GM21515 (cell line): ENCODE measurements at regions not wholly inside any gene's neighbourhood (a gene's known extent, or its start where the extent isn't known, plus 50 kb on each side); places are given as distances from the start of the nearest gene placed in this dataset.
"Not testable (repeated sequence)": the region's sequence is repeated elsewhere in the genome, so short reads cannot be mapped to it uniquely, and the experiment has no call there.

Source experiments
- ATAC-seq: cut with Tn5 transposase; IDR thresholded peaks from one replicate; pipeline ENCODE4 v1.9.1; 2021; ENCODE audit not compliant: unreplicated experiment

- ATAC-seq = not testable (repeated sequence)
Observed at GRCh38 chr2:192682511-192682910, 487.8 kb upstream of the TMEFF2 start.

- no peak for ATAC-seq
Observed at GRCh38 chr2:192675681-192676080, 480.9 kb upstream of the TMEFF2 start.

GRCh38 chr2:192669505-192670091 lies 474.9 kb upstream of the TMEFF2 start:
- no peak for ATAC-seq

- not testable (repeated sequence) for ATAC-seq
Observed at GRCh38 chr2:192660555-192660954, 465.8 kb upstream of the TMEFF2 start.

GRCh38 chr2:192657362-192657761 lies 462.6 kb upstream of the TMEFF2 start:
- no peak for ATAC-seq

- no peak for ATAC-seq
Observed at GRCh38 chr2:192655916-192656315, 461.2 kb upstream of the TMEFF2 start.

GRCh38 chr2:192645811-192646598 lies 451.3 kb upstream of the TMEFF2 start:
- ATAC-seq = no peak

GRCh38 chr2:192634557-192634956 lies 439.8 kb upstream of the TMEFF2 start:
- no peak for ATAC-seq

- no peak for ATAC-seq
Observed at GRCh38 chr2:192628017-192628416, 433.3 kb upstream of the TMEFF2 start.

GRCh38 chr2:192615105-192615504 lies 420.4 kb upstream of the TMEFF2 start:
- ATAC-seq = no peak

- ATAC-seq = no peak
Observed at GRCh38 chr2:192604295-192604694, 409.6 kb upstream of the TMEFF2 start.

- not testable (repeated sequence) for ATAC-seq
Observed at GRCh38 chr2:192598649-192599048, 403.9 kb upstream of the TMEFF2 start.

GRCh38 chr2:192593561-192593960 lies 398.8 kb upstream of the TMEFF2 start:
- no peak for ATAC-seq

- ATAC-seq = no peak
Observed at GRCh38 chr2:192591617-192592016, 396.9 kb upstream of the TMEFF2 start.

GRCh38 chr2:192585418-192585817 lies 390.7 kb upstream of the TMEFF2 start:
- no peak for ATAC-seq

- no peak for ATAC-seq
Observed at GRCh38 chr2:192584976-192585375, 390.2 kb upstream of the TMEFF2 start.

- ATAC-seq = no peak
Observed at GRCh38 chr2:192579965-192580700, 385.4 kb upstream of the TMEFF2 start.

GRCh38 chr2:192578780-192579179 lies 384.0 kb upstream of the TMEFF2 start:
- no peak for ATAC-seq

GRCh38 chr2:192577706-192578105 lies 383.0 kb upstream of the TMEFF2 start:
- no peak for ATAC-seq

GRCh38 chr2:192574552-192574951 lies 379.8 kb upstream of the TMEFF2 start:
- ATAC-seq = no peak

- ATAC-seq = no peak
Observed at GRCh38 chr2:192571636-192572035, 376.9 kb upstream of the TMEFF2 start.

- no peak for ATAC-seq
Observed at GRCh38 chr2:192570788-192571187, 376.1 kb upstream of the TMEFF2 start.
